ENCODE measurements at regions not wholly inside any gene's neighbourhood (a gene's known extent, or its start where the extent isn't known, plus 50 kb on each side); places are given as distances from the start of the nearest gene placed in this dataset.

DNA sequence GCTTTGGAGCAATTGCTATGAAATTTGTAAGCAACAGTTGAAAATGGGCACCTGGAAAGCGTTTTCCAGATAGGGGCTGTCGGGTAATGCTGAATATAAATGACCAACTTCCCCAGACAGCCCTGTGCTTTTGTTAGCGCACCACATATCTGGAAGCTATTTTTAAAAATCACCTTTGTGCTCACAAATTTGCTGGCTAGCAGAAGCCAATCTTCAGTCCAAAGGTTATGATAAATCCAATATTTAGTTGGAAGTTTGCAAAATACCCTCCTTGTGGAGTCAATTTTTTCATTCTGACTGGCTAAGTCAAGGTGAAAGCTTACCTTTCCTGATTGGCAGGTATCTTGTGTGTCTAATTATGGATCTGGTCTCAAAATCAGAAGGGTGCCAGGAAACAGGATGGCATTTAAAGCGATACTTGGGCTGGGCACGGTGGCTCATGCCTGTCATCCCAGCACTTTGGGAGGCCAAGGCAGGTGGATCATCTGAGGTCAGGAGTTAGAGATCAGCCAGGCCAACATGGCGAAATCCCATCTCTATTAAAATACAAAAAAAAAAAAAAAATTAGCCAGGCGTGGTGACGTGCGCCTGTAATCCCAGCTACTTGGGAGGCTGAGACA lies 124.1 kb upstream of the AJAP1 start:
- DNase-seq (ENCODE audit: low spot score), result no peak

DNA sequence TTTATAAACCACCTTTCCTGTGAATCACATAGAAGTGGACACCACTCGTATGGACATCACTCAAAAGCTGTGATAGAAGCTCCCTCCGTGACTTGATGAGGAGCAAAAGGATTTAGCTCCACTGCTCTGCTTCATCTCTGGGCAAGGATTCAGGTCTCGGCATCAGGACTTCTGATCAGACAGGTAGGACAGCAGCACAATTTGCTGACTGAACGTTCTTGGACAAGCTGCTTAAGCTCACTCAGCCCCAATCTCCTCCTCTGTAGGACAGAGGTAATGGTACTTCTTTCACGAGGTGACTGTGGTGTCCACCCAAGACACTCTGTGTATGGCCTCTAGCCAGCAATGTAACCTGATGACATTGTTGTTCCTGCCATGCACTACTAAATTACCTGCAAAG lies 122.6 kb upstream of the AJAP1 start:
- DNase-seq (ENCODE audit: low spot score), result no peak

DNA sequence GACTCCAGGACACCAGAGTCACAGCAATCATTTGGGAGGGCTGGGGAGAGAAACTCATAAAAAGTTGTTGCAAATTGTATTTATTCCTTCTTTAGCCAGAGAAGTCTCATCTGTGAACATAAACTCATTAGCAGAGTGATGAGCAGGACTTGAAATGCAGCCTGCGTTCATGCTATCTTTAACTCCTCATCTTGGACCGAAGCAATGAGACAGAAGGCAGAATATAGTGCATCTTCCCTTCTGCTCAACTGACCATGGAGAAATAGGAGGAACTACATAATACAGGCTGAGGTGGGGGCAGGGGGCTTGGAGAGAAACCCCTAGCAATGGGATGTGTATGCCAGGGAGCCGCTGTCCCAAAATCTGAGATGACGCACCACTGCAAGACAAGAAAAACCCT lies 121.8 kb upstream of the AJAP1 start:
- DNase-seq (ENCODE audit: low spot score), result no peak

DNA sequence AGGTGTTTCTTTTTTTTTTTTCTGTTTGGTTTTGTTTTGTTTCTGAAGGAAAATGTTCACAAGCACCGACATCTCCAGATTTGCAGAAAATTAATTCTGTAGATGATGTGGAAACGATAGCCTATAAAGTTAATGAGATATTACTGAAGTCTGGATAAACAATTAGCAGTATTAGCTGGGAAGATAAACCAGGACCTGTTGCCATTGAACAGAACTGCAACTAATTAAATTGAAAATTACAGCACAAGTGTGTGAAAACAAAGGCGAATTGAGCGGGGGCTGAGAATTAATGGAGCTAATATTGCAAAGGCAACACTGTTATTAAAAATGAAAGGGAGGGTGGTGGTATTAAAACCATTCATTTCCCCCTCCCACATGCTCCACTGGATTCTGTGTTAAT lies 107.5 kb upstream of the AJAP1 start:
- DNase-seq (ENCODE audit: low spot score), result no peak

DNA sequence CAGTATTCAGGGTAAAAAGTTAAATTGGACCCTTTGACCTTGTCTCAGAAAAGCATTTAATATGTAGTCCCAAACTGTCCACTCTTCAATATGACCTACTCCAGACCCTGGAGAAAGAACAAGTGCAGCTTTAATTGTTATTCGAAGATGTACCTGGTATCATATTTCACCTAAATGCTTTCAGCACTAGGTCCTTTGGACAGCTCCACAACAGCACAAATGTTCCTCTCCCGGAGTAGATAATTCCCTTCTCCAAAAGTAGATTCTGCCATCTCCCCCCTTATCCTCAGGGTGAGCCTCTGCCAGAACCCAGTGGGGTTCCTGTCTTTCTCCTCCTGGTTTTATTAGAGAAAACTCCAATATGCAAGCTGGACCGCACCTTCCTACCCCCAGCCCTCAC lies 104.5 kb upstream of the AJAP1 start:
- DNase-seq (ENCODE audit: low spot score), result no peak

DNA sequence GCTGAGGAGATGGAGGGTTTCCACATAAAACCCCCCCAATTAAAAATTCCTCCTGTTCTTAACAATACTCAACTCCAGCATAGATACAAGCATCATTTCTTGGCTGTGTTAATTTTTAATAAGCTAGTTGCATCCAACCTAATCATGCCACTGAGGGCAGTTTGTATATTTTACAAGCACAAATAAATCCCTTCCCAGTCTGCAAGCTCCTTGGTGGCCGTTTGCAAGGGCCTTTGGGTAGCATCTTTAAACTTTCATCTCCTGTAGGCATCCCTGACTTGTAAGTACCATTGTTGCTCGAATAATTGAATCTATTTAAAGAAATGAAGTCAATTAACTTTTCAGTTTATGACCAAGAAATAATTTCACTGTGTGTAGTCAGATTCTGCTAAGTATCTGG lies 103.5 kb upstream of the AJAP1 start:
- no peak for DNase-seq (ENCODE audit: low spot score)

DNA sequence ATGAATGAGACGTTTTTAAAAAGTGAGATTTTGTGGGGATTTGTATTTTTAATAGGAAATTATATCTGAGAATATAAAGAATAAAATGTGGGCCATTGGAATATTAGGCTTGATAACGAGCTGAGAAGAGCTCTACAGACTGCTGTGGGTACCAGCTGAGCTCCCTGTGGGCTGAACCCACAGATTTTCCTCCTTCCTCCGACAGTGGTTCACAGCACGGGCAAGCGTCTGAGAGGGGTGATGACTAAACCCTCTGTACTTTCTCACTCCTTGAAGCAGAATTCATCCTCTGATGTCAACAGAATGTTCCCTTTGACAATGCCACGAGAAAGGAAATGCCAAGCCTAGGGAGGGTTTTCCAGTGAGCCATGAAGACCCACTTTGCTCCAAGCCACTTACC lies 102.7 kb upstream of the AJAP1 start:
- DNase-seq (ENCODE audit: low spot score), result no peak

DNA sequence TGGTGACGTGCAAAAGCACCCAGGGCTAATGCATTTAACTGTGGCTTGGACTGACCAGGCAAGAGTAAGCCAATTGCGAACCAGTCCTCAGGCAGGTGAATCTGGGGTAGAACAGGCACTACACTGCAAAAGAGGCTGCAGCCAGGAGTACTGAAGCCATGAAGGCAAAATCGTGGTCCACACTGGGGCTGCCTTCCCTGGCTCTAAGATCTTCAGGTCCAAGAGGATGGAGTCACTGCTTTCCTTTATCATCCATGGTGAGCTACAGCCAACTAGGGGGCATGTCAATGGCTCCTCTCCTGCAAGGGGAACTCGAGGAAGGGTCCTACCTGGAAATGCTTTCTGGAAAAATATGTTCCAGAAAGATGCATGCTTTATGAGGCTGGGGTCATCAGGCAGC lies 100.6 kb upstream of the AJAP1 start:
- DNase-seq (ENCODE audit: low spot score), result no peak

DNA sequence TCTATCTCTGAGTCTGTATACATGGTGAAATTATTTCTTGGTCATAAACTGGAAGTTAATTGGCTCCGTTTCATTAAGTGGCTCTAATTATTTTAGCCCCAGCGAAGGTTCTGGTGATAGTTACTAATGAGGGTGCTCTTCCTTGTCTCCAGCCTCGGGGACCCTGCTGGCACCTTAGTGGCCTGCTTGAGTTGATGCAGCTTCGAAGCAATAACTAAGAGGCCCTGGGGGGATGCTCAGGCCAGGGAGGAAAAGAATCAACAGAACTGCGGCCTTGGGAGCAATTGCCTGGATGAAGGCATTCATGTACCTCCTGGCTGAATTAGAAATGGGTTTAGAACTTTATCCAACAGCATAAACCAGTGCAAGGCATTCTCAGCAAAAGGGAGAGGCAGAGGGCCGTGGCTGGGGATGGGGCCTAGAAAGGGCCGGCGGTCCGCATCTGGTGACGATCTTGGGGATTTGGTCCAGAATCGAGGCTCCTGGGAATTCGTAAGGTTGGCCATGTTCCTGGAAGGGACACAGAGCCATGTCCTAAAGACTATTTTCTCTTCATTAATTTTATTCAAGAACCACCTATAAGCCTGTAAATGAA lies 100.0 kb upstream of the AJAP1 start:
- DNase-seq (ENCODE audit: low spot score), result no peak

DNA sequence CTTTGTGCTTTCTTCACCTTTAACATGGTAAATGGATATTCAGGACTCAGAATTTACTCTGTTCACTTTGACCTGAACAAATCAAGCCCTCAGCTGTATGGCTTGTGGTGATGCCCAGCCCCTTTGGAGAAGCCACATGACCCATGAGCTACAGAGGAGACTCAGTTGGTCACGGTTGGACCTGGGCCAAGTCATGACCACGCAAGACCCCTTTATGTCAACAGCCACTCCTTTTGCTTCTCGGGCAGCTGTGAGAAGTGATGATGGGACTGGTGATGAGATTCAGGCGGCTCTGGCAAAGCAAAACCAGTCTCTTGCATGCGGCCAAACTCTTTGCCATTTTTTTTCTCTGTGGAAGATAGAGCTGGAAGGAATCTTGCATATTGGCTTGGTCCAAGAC lies 96.5 kb upstream of the AJAP1 start:
- no peak for DNase-seq (ENCODE audit: low spot score)

DNA sequence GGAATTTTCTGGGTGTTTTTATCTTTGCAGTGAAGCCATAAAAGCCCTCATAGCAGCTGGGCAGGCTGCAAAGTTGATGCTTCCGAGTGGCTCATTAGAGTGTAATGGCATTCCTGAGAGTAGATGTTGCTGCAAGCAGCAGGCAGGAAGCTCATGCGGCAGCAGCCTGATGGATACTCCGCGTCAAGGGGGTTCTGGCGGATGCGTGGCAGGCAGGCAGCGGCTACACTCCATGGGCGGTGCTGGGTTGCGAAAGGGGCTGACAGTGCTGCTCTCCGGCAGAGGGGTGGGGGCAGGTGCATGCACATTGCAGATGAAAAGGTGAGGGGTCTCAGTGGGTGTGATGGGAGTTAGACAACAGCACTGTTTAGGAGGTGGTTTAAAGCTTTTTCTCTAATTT lies 93.2 kb upstream of the AJAP1 start:
- DNase-seq (ENCODE audit: low spot score), result no peak

DNA sequence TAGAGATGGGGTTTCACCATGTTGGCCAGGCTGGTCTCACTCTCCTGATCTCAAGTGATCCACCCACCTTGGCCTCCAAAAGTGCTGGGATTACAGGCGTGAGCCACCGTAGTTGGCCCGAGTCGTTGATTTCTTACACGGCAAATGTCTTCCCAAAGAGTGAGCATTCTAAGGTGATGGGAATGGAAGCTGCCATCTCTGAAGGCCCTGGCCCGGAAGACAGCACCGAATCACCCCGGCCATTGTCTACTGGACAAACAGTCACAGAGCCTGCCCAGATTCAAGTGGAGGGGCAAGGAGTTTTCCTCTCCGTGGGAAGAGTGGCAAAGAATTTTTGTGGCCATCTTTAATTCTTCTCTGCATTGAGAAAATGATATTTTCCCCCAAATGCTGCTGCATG lies 92.1 kb upstream of the AJAP1 start:
- no peak for DNase-seq (ENCODE audit: low spot score)

DNA sequence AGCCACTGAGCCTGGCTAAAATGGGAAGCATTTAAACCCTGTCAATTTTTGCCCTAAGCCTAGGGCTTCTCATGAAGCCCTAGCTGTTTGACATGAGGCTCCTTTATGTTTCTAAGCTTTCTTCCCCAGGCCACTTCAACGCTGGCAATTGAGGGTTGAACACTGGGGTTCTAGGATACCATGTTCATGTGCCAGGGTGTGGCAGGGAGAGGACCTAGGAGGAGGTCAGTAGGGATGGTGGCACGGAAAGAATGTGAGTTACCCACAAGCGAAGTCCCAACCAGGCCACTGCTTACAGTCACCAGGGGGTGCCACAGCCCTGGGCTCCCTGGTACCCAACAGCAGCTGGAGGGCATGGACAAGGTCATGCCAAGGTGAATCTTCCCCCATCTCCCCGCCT lies 90.8 kb upstream of the AJAP1 start:
- DNase-seq (ENCODE audit: low spot score), result no peak

DNA sequence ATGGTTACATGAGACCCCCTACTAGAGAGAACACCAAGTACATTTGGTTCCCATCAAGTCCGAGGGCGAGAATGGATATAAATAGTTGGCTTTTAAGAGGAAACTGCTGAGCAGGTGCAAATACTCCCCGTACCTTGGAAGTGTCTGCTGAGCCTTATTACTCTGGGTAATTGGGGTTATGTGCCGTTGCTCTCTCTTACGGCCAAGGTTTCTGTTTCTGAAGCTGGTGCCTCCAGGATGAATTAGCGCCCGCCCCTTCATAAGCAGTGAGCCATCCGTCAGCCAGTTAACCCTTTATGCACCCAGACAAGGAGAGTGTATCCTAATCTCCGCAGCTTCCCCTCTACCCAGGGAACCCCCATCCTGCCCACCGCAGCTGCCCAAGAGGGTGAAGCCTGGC lies 90.4 kb upstream of the AJAP1 start:
- DNase-seq (ENCODE audit: low spot score), result no peak

DNA sequence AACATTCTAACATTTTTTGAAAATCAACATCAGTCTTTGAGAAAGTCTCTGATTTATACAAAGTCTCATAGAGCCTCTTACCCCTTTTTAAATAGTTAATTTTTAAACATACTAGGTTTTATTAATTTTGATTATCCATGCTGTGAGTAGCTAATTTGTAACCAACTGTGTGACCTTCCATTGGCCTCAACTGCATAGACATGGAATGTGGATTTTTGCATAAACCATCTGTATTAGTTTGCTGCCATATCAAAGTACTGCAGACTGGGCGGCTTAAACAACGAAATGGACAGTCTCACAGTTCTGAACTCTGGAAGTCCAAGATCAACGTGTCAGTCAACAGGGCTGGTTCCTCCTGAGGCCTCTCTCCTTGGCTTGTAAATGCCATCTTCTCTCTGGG lies 89.2 kb upstream of the AJAP1 start:
- no peak for DNase-seq (ENCODE audit: low spot score)

DNA sequence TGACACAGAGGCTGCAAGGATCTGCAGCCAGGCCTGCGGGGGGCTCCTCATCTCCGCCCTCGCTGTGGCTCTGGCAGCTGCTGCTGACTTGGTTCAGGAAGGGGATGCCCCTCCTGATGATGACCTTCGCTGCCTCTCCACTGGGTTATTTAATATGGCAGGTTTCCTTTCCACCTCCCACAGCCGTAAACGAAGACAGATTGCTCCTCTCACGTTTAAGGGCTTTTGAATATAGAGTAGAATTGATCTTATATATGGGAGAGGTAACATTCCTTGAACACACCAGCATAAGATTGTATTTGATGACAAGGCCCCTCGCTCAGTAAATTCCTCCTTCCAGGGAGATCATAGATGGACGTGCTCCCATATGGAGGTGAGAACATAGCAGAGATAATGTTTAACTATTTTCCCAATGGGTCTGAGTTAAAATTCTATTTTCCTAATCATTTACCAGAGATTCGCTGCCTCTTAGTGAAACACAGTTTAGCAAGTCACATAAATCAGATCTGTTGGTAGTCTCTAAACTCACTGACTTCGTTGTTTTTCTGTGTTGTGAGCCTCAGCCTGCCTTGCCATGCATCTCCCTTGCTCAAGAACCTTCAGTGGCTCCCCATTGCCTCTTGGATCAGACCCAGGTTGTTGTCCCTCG lies 88.5 kb upstream of the AJAP1 start:
- no peak for DNase-seq (ENCODE audit: low spot score)

DNA sequence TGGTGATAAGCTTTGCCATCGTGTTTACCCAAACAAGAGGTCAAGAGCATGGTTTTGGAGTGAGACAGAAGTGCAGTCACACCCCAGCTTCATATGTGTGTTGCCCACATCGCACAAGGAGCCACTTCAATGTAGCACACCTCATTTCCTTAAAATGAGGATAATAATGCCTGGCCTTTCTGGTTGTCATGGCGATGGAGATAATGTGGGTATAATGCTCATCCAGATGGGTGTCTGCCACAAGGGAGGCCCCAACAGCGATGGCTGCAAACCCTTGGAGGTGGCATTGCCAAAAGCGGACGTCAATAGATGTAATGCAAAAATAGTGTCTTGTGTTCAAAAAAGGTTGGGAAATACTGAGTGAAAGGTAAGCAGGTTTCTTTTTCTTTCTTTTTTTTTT lies 83.1 kb upstream of the AJAP1 start:
- DNase-seq (ENCODE audit: low spot score), result no peak

DNA sequence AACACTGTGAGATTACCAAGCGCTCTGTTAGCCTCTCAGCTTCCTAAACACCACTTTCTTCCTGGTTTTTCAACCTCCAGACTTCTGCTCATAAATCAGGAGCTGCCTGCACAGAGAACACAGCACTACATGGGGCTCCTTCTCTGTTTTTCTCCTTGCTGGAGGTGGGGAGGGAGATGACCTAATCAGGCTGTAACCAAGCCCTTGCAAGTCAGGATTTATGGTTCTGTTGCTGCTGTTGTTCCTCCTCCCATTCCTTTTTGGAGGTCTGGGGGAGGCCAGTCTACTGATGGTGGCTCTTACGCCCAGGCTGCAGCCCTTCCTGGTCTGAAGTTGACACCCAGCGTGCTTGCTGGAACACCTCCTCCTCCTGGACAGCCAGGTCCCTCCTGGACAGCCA lies 80.9 kb upstream of the AJAP1 start:
- DNase-seq (ENCODE audit: low spot score), result no peak

DNA sequence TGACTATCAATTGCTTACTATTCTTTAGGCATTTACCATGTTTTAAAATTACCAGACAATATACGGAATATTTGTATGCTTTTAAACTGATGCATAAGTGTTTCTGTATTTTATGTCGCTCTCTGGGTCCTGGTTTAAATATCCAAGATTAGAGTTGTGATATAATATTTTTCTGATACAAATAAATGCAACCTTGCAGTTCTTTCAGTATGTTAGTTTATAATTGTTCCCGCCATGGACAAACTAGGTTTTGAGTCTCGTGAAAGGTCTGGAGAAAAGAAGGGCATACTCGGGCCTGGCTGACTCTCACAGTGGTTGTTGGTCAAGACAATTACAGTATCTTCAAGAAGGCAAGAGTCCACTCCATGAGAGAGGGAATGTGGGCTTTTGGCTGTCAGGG lies 72.6 kb upstream of the AJAP1 start:
- DNase-seq (ENCODE audit: low spot score), result no peak

DNA sequence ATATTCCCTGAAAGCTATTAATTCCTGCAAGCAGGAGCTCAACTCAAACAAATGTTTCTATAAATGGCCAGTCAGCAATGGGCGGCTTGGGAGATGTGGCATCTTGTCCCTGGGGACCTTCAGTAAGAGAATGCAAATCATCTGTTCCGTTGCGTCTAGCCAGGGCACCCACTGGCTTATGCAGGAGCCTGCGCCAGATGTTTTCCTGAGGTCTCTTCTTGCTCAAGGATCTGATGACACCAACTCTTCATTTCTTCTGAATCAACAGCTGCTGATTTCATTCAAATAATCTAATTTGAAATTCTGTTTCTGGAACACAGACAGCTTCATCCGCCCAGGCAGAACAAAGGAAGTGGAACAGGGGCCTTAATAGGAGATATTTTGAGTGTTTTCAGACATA lies 70.0 kb upstream of the AJAP1 start:
- DNase-seq (ENCODE audit: low spot score), result no peak

DNA sequence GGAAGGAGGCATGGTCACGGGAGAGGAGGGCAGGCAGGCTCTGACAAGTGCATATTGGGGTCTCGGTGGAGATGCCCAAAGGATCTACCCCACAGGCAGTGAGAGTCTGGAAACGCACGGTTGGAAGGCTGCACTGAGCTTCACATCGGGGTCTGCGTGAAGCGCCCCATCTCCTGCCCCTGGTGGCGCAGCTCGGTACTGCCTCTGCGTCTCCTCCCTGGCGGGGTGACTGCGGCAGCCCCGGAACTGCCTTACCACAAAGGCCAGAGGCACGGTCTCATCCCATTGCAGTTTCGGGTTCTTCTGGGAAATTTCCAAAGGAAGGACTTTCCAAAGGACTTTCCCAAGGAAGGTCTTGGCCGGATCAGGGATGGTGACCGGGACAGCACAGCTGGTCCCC lies 69.2 kb upstream of the AJAP1 start:
- peak; percentile 46 for DNase-seq (ENCODE audit: low spot score)

DNA sequence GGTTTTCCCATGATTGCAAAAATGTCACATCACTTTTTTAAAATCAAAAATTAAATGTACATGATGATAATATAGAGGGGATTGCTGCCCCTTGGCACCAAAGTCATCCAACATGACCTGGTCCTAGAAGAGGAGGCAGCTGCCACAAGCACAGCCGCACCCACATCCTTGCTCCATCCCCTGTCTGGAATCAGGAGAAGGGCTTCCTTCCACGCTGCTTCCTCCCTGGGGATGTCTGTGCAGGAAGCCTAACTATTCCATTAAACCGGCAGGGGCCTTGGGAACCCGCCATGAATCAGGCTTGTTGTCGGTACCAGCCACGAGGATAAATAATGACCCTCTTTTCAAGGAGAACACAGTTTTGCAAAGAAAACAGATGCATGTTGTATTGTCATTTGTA lies 68.7 kb upstream of the AJAP1 start:
- DNase-seq (ENCODE audit: low spot score), result no peak

DNA sequence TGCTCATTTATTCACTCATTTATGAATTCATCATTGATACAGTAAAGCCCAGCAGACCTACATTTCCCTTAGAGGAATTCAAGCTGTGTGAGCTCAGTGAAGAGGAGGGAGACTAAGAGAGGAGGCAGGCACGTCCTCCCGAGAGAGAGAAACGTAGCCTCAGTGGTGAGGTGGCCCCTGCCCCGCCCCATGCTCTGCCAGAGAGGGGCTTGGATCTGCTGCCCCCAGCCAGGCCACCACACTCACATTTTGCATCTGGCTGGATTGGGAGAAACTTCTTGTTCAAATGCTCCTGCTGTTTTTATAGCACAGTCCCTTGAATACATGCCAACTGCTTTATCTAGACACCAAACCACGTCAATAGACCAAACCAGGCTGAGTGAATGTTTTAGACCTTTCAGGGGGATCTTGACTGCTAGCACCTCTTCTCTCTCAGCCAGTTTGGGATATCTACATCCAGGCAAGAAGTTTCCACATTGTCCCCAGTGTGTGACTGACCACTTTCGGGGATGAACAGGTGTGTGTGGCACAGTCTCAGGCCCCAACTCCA lies 67.7 kb upstream of the AJAP1 start:
- DNase-seq (ENCODE audit: low spot score), result no peak

DNA sequence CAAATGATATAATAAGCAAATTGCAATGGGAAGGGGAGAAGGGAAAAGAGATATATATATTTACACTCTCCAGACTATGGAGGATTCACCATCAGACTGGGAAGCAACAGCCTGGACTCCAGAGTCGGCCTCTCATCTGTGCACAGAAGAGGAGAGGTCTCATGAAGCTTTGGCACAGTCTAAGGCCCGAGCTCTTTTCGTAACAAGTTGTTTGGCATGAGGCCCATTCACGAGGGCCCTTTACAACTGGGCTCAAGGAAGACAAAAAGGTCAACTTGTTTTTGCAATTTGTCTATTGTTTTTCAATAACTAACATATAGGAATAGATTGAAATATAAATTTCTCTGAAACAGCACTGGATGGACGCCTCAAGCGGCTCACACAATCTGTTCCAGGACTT lies 66.7 kb upstream of the AJAP1 start:
- DNase-seq (ENCODE audit: low spot score), result no peak

Measured in HuH-7 (cell line).